Gastroesophageal sphincter (tissue), 4 donors: ENCODE measurements at regions not wholly inside any gene's neighbourhood (a gene's known extent, or its start where the extent isn't known, plus 50 kb on each side); places are given as distances from the start of the nearest gene placed in this dataset.

Source experiments
- ATAC-seq: fragments of 150-250 bp; one replicate; pipeline ENCODE4 v1.9.1; 2016; ENCODE audit warnings: mild to moderate bottlenecking, moderate library complexity
- H3K27ac ChIP-seq, 4 donors: fragments of 200-600 bp; sonication (generic) in 3 of 4; 1 replicate in 3 of 4; 2 replicates in 1 of 4; pipeline ENCODE4 v1.5.1; 2016 to 2019
- H3K27me3 ChIP-seq: fragments of 200-600 bp; sonication (generic); one replicate; pipeline ENCODE4 v1.5.1; 2019
- H3K36me3 ChIP-seq, 2 donors: fragments of 200-600 bp; sonication (generic); one replicate each; pipeline ENCODE4 v1.5.1; 2019; ENCODE audit warnings: control low read depth in 1 of 2
- H3K4me1 ChIP-seq, 3 donors: fragments of 200-600 bp; sonication (generic); 1 replicate in 2 of 3; 2 replicates in 1 of 3; pipeline ENCODE4 v1.5.1; 2016 to 2019; ENCODE audit warnings: control low read depth in 2 of 3
- H3K4me3 ChIP-seq, 2 donors: fragments of 200-600 bp; sonication (generic); one replicate each; pipeline ENCODE4 v1.5.1; 2019; ENCODE audit warnings: mild to moderate bottlenecking in 1 of 2, moderate library complexity in 1 of 2
- H3K9me3 ChIP-seq, 3 donors: fragments of 200-600 bp; sonication (generic); one replicate each; pipeline ENCODE4 v1.5.1; 2017 to 2019; ENCODE audit warnings: control low read depth in 2 of 3
- EP300 ChIP-seq: sonication (generic); formaldehyde crosslinking; IDR thresholded peaks from one replicate; pipeline ENCODE4 v1.6.1; 2017; ENCODE audit warnings: antibody characterized with exemption, mild to moderate bottlenecking
- POLR2A ChIP-seq, 2 donors: fragments of 450-650 bp; IDR thresholded peaks; one replicate each; pipeline ENCODE4 v1.6.1; 2017; ENCODE audit warnings: antibody characterized with exemption in 2 of 2, mild to moderate bottlenecking in 2 of 2, moderate library complexity in 1 of 2
- POLR2AphosphoS5 ChIP-seq: sonication (generic); formaldehyde crosslinking; IDR thresholded peaks from one replicate; pipeline ENCODE4 v1.6.1; 2017; ENCODE audit warnings: antibody characterized with exemption
- WGBS, 2 donors: methylation state at CpG; one replicate each; pipeline ENCODE4 v1.1.5; 2018; ENCODE audit warnings: low coverage in 1 of 2; 5-methylcytosine and 5-hydroxymethylcytosine counted together
- TF ChIP-seq, protein P1 (sequence below), 4 experiments: fragments of 200-600 bp in 2 of 4; fragments of 450-650 bp in 2 of 4; sonication (generic) in 1 of 4; IDR thresholded peaks; one replicate each; pipeline ENCODE4 v1.5.1; 2017 to 2019; ENCODE audit warnings: antibody characterized with exemption in 4 of 4, mild to moderate bottlenecking in 2 of 4, moderate library complexity in 2 of 4

GRCh38 chr10:128422190-128422589 lies 296.0 kb upstream of the MKI67 start:
- Histone ChIP-seq H3K27ac (no peak overlapping the region), H3K9me3 (no peaks in the 10 kb centered on the region), H3K4me3 (no peak overlapping the region), H3K27me3 (peaks cover 38% of the 10 kb centered on the region), H3K4me1 (no peaks in the 10 kb centered on the region), H3K36me3 (no peaks in the 10 kb centered on the region)
- no peak for ATAC-seq
- 62 to 68% methylated on average over 8 to 13 of the region's 13 CpGs for WGBS, 2 donors
- TF ChIP-seq POLR2AphosphoS5 (no peak), POLR2A (IDR thresholded peaks at IDR 0.05) (no peak)

DNA sequence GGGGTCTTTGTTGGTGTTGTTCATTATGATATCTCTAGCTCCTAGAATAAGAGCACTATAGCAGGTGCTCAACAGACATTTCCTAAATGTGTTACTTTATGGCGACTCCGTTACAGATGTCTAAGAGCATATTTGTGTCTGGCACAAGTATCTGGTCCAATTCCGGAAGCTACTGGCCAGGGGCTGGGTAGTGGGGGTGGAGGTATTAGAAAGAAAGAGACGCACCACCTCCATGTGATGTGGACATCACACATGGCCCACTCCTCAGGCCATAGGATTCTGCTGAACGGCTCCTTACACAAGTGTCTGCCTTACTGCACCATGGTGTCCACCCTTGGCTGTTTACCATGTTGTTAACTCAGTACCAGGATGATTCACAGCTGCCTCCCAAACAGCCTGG lies 296.8 kb upstream of the MKI67 start:
- ATAC-seq, result no peak
- H3K27me3 ChIP-seq, result peaks cover 45% of the 10 kb centered on the region
- H3K27ac ChIP-seq, result no peak overlapping the region
- no peak overlapping the region for H3K4me3 ChIP-seq
- TF ChIP-seq EP300 (no peak), POLR2A (IDR thresholded peaks at IDR 0.05) (no peak), POLR2AphosphoS5 (no peak)
- TF ChIP-seq, protein P1, sequence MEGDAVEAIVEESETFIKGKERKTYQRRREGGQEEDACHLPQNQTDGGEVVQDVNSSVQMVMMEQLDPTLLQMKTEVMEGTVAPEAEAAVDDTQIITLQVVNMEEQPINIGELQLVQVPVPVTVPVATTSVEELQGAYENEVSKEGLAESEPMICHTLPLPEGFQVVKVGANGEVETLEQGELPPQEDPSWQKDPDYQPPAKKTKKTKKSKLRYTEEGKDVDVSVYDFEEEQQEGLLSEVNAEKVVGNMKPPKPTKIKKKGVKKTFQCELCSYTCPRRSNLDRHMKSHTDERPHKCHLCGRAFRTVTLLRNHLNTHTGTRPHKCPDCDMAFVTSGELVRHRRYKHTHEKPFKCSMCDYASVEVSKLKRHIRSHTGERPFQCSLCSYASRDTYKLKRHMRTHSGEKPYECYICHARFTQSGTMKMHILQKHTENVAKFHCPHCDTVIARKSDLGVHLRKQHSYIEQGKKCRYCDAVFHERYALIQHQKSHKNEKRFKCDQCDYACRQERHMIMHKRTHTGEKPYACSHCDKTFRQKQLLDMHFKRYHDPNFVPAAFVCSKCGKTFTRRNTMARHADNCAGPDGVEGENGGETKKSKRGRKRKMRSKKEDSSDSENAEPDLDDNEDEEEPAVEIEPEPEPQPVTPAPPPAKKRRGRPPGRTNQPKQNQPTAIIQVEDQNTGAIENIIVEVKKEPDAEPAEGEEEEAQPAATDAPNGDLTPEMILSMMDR (IDR thresholded peaks at IDR 0.05), result no peak
- H3K9me3 ChIP-seq, result no peaks in the 10 kb centered on the region
- 78 to 90% methylated on average over 3 to 4 of the region's 5 CpGs for WGBS, 2 donors
- no peaks in the 10 kb centered on the region for H3K36me3 ChIP-seq
- H3K4me1 ChIP-seq, result no peaks in the 10 kb centered on the region

- ATAC-seq, result no peak
- H3K36me3 ChIP-seq, result no peaks in the 10 kb centered on the region
- H3K27me3 ChIP-seq, result peaks cover 31% of the 10 kb centered on the region
- WGBS, 2 donors, result 54 to 66% methylated on average over 10 of the region's 10 CpGs
- H3K27ac ChIP-seq, result no peak overlapping the region
- TF ChIP-seq POLR2A (IDR thresholded peaks at IDR 0.05) (no peak), EP300 (no peak), POLR2AphosphoS5 (no peak)
- TF ChIP-seq, protein P1 (IDR thresholded peaks at IDR 0.05), result no peak
- no peak overlapping the region for H3K4me3 ChIP-seq
- H3K4me1 ChIP-seq, result no peaks in the 10 kb centered on the region
- H3K9me3 ChIP-seq, result no peaks in the 10 kb centered on the region
These were observed 303.1 kb upstream of the MKI67 start for GRCh38 chr10:128429321-128429720.

DNA sequence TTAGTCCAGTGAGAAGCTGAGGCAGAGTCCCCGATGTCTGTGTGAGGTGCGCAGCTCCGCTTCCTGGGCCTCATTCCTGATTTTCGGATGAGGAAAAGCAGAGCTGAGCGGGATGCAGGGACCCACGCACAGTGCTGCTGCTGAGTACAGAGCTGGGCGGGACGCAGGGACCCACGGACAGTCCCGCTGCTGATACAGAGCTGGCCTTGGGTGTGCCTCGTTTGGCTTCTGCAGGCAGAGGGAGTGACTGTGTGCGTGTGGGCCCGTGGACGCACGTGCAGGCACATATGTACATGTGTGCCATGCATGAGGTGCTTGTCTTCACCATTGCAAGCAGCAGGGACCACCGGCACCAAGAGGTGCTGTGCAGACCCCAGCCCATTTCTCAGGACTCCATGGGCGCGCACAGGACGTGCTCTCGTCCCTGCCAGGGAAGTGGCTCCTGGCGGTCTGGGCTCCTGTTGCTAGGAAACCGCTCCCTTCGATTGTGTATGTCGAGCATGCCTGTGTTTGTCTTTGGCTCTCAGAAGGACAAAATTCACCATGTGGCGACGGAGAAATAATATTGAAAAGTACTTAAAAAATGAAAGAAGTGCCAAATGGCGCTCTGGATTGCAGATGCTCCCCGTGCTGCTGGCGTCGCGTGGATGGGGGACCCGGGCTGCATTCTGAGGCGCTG lies 303.8 kb upstream of the MKI67 start:
- Histone ChIP-seq H3K4me3 (no peak overlapping the region), H3K9me3 (no peaks in the 10 kb centered on the region), H3K4me1 (no peaks in the 10 kb centered on the region), H3K27me3 (peaks cover 32% of the 10 kb centered on the region), H3K36me3 (no peaks in the 10 kb centered on the region), H3K27ac (no peak overlapping the region)
- 72 to 80% methylated on average over 2 to 12 of the region's 33 CpGs for WGBS, 2 donors
- no peak for ATAC-seq
- TF ChIP-seq POLR2AphosphoS5, result no peak

DNA sequence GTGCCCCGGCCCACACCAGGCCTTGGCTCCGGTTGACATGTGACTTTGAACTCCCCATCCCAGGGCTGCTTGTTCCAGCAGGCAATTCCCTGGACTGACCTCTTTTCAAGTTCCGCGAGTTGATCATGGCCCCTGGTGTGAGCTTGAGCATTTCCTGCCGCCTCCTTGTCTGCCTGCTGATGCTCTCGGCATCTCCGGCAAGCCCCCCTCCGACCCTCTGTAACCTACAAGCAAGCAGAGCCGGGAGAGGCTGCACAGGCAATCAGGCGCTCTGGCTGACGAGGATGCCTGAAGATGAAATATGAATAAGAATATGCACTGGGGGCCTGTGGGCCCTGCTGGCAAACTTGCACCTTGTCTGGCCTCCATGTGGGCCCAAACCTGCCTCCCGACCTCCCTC lies 304.9 kb upstream of the MKI67 start:
- Histone ChIP-seq H3K4me1 (no peaks in the 10 kb centered on the region), H3K27ac (no peak overlapping the region), H3K9me3 (no peaks in the 10 kb centered on the region), H3K27me3 (peaks cover 42% of the 10 kb centered on the region), H3K4me3 (no peak overlapping the region), H3K36me3 (no peaks in the 10 kb centered on the region)
- TF ChIP-seq, protein P1 (IDR thresholded peaks at IDR 0.05), result no peak
- no peak for TF ChIP-seq POLR2A (IDR thresholded peaks at IDR 0.05)
- no peak for TF ChIP-seq POLR2AphosphoS5
- TF ChIP-seq EP300, result no peak
- WGBS, 2 donors, result 67% methylated on average over 3 of the region's 12 CpGs; no CpG with 5 or more reads in 1 of the 2 donors
- ATAC-seq, result no peak

DNA sequence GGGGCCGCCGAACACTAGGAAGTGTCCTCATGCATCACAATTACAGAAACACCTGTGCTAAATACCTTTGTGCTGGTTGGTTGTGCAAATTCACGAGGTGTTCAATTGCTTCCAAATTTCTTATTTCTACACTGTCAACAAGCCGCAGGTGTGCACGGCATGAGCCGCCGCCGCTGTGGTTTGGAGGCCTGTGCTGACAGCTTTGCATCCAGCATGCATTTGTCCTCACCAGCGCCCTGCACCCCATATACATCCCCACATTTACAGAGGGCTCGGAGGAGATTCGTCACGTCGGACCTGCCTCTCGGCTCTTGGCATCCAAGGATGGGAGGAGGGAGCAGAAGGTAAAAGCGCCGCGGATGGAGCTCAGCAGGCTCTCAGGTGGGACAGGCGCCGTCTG lies 305.3 kb upstream of the MKI67 start:
- H3K27ac ChIP-seq, result no peak overlapping the region
- WGBS, 2 donors, result 40 to 83% methylated on average over 1 to 13 of the region's 19 CpGs
- no peak for ATAC-seq
- no peaks in the 10 kb centered on the region for H3K36me3 ChIP-seq
- no peaks in the 10 kb centered on the region for H3K9me3 ChIP-seq
- H3K27me3 ChIP-seq, result peaks cover 44% of the 10 kb centered on the region
- TF ChIP-seq POLR2A (IDR thresholded peaks at IDR 0.05) (no peak), POLR2AphosphoS5 (no peak), EP300 (no peak)
- TF ChIP-seq, protein P1 (IDR thresholded peaks at IDR 0.05), result no peak
- no peaks in the 10 kb centered on the region for H3K4me1 ChIP-seq
- H3K4me3 ChIP-seq, result no peak overlapping the region
